ENCODE measurements at regions not wholly inside any gene's neighbourhood (a gene's known extent, or its start where the extent isn't known, plus 50 kb on each side); places are given as distances from the start of the nearest gene placed in this dataset.

DNA sequence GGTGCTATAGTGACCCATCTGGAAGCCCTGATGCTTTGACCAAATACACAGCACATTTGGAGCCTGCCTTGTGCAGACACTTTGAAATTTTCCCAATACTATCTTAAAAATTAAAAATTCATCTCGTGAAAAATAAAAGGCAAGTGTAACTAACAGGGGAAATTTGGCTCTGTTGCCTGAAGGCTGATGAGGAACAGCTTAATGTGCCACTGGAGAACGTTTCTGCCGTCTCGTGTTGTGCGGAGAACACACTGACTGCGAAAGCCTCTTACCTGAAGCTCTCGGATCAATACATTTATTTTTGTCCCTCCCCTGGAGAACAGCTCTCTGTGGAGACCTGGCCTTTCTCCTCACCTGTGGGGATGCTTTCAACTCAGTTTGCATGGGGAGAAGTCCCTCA lies 77.2 kb upstream of the CHST15 start:
- Histone ChIP-seq H3K27ac (ENCODE audit: low read depth) (no peak overlapping the region), H3K4me1 (ENCODE audit: insufficient read depth) (no peaks in the 10 kb centered on the region), H2AFZ (no peak overlapping the region), H3K27me3 (ENCODE audit: insufficient read depth) (no peaks in the 10 kb centered on the region), H3K4me3 (no peak overlapping the region), H4K20me1 (replicated peaks; ENCODE audit: insufficient read depth) (no peaks in the 10 kb centered on the region), H3F3A (replicated peaks; ENCODE audit: low read depth) (no peaks in the 10 kb centered on the region), H3K9me2 (ENCODE audit: insufficient read depth) (no peaks in the 10 kb centered on the region), H3K79me2 (replicated peaks; ENCODE audit: insufficient read depth) (no peaks in the 10 kb centered on the region), H3K4me2 (no peak overlapping the region), H3K36me3 (ENCODE audit: insufficient read depth) (no peaks in the 10 kb centered on the region)
- TF ChIP-seq, protein P1, sequence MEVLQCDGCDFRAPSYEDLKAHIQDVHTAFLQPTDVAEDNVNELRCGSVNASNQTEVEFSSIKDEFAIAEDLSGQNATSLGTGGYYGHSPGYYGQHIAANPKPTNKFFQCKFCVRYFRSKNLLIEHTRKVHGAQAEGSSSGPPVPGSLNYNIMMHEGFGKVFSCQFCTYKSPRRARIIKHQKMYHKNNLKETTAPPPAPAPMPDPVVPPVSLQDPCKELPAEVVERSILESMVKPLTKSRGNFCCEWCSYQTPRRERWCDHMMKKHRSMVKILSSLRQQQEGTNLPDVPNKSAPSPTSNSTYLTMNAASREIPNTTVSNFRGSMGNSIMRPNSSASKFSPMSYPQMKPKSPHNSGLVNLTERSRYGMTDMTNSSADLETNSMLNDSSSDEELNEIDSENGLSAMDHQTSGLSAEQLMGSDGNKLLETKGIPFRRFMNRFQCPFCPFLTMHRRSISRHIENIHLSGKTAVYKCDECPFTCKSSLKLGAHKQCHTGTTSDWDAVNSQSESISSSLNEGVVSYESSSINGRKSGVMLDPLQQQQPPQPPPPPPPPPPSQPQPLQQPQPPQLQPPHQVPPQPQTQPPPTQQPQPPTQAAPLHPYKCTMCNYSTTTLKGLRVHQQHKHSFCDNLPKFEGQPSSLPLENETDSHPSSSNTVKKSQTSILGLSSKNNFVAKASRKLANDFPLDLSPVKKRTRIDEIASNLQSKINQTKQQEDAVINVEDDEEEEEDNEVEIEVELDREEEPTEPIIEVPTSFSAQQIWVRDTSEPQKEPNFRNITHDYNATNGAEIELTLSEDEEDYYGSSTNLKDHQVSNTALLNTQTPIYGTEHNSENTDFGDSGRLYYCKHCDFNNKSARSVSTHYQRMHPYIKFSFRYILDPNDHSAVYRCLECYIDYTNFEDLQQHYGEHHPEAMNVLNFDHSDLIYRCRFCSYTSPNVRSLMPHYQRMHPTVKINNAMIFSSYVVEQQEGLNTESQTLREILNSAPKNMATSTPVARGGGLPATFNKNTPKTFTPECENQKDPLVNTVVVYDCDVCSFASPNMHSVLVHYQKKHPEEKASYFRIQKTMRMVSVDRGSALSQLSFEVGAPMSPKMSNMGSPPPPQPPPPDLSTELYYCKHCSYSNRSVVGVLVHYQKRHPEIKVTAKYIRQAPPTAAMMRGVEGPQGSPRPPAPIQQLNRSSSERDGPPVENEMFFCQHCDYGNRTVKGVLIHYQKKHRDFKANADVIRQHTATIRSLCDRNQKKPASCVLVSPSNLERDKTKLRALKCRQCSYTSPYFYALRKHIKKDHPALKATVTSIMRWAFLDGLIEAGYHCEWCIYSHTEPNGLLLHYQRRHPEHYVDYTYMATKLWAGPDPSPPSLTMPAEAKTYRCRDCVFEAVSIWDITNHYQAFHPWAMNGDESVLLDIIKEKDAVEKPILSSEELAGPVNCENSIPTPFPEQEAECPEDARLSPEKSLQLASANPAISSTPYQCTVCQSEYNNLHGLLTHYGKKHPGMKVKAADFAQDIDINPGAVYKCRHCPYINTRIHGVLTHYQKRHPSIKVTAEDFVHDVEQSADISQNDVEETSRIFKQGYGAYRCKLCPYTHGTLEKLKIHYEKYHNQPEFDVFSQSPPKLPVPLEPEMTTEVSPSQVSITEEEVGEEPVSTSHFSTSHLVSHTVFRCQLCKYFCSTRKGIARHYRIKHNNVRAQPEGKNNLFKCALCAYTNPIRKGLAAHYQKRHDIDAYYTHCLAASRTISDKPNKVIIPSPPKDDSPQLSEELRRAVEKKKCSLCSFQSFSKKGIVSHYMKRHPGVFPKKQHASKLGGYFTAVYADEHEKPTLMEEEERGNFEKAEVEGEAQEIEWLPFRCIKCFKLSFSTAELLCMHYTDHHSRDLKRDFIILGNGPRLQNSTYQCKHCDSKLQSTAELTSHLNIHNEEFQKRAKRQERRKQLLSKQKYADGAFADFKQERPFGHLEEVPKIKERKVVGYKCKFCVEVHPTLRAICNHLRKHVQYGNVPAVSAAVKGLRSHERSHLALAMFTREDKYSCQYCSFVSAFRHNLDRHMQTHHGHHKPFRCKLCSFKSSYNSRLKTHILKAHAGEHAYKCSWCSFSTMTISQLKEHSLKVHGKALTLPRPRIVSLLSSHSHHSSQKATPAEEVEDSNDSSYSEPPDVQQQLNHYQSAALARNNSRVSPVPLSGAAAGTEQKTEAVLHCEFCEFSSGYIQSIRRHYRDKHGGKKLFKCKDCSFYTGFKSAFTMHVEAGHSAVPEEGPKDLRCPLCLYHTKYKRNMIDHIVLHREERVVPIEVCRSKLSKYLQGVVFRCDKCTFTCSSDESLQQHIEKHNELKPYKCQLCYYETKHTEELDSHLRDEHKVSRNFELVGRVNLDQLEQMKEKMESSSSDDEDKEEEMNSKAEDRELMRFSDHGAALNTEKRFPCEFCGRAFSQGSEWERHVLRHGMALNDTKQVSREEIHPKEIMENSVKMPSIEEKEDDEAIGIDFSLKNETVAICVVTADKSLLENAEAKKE (CRISPR knock-in tag; IDR thresholded peaks at IDR 0.05), result no peak
- TF ChIP-seq EZH2phosphoT487 (IDR thresholded peaks at IDR 0.05; ENCODE audit: unreplicated experiment) (no peak), EZH2 (IDR thresholded peaks at IDR 0.05; ENCODE audit: low read depth, unreplicated experiment) (no peak), POLR2AphosphoS5 (IDR thresholded peaks at IDR 0.05; ENCODE audit: low read depth) (no peak), JUNB (IDR thresholded peaks at IDR 0.05; ENCODE audit: unreplicated experiment) (no peak), NANOG (IDR thresholded peaks at IDR 0.05; ENCODE audit: borderline replicate concordance) (no peak), CREB1 (CRISPR knock-in tag; IDR thresholded peaks at IDR 0.05; ENCODE audit: low read depth) (no peak), ZNF331 (CRISPR knock-in tag; IDR thresholded peaks at IDR 0.05; ENCODE audit: low read depth) (no peak), ZNF114 (CRISPR knock-in tag; IDR thresholded peaks at IDR 0.05) (no peak), STAT1 (IDR thresholded peaks at IDR 0.05; ENCODE audit: unreplicated experiment) (no peak)
- TF ChIP-seq, protein P2, sequence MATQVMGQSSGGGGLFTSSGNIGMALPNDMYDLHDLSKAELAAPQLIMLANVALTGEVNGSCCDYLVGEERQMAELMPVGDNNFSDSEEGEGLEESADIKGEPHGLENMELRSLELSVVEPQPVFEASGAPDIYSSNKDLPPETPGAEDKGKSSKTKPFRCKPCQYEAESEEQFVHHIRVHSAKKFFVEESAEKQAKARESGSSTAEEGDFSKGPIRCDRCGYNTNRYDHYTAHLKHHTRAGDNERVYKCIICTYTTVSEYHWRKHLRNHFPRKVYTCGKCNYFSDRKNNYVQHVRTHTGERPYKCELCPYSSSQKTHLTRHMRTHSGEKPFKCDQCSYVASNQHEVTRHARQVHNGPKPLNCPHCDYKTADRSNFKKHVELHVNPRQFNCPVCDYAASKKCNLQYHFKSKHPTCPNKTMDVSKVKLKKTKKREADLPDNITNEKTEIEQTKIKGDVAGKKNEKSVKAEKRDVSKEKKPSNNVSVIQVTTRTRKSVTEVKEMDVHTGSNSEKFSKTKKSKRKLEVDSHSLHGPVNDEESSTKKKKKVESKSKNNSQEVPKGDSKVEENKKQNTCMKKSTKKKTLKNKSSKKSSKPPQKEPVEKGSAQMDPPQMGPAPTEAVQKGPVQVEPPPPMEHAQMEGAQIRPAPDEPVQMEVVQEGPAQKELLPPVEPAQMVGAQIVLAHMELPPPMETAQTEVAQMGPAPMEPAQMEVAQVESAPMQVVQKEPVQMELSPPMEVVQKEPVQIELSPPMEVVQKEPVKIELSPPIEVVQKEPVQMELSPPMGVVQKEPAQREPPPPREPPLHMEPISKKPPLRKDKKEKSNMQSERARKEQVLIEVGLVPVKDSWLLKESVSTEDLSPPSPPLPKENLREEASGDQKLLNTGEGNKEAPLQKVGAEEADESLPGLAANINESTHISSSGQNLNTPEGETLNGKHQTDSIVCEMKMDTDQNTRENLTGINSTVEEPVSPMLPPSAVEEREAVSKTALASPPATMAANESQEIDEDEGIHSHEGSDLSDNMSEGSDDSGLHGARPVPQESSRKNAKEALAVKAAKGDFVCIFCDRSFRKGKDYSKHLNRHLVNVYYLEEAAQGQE (IDR thresholded peaks at IDR 0.05; ENCODE audit: unreplicated experiment), result no peak
- Mint-ChIP-seq H3K27ac (no peak overlapping the region), H3K36me3 (ENCODE audit: low read depth) (no peaks in the 10 kb centered on the region), H3K4me3 (no peak overlapping the region), H3K9me3 (no peaks in the 10 kb centered on the region; the same call in 2 of the 3 replicates), H3K27me3 (ENCODE audit: insufficient read depth, low read depth, poor library complexity) (peaks cover 11% of the 10 kb centered on the region), H3K4me1 (peaks cover 5% of the 10 kb centered on the region)
- ATAC-seq (no peak), DNase-seq (ENCODE audit: low spot score) (no peak)
